ENCODE measurements at regions not wholly inside any gene's neighbourhood (a gene's known extent, or its start where the extent isn't known, plus 50 kb on each side); places are given as distances from the start of the nearest gene placed in this dataset.

DNA sequence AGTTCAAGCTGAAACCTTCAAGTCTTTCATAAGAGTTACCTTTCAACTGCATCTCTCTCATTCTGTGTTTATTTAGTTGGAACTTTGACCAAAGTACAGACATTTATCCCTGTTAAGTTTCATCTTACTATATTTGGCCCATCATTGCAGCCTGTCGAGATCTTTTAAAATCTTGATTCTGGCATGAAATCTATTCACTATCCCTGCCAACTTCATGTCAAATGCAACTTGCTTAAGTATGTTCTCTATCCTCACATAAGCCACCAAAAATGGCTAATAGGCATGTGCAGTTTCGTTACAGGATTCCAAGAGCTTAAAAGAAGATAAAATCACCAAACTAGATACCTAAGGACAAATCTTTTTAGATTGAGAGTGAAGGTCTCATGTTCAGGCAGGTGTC lies 117.5 kb upstream of the KCNQ5 start:
- in situ Hi-C loops (cut with MboI; ENCODE audit: low sequenced_read_pairs, unreplicated experiment): no loop called here
- no peak for DNase-seq (ENCODE audit: low spot score)
- TF ChIP-seq, protein P1, sequence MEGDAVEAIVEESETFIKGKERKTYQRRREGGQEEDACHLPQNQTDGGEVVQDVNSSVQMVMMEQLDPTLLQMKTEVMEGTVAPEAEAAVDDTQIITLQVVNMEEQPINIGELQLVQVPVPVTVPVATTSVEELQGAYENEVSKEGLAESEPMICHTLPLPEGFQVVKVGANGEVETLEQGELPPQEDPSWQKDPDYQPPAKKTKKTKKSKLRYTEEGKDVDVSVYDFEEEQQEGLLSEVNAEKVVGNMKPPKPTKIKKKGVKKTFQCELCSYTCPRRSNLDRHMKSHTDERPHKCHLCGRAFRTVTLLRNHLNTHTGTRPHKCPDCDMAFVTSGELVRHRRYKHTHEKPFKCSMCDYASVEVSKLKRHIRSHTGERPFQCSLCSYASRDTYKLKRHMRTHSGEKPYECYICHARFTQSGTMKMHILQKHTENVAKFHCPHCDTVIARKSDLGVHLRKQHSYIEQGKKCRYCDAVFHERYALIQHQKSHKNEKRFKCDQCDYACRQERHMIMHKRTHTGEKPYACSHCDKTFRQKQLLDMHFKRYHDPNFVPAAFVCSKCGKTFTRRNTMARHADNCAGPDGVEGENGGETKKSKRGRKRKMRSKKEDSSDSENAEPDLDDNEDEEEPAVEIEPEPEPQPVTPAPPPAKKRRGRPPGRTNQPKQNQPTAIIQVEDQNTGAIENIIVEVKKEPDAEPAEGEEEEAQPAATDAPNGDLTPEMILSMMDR (IDR thresholded peaks at IDR 0.05; ENCODE audit: borderline replicate concordance, control extremely low read depth, extremely low read depth, insufficient read depth, missing control alignments): no peak

DNA sequence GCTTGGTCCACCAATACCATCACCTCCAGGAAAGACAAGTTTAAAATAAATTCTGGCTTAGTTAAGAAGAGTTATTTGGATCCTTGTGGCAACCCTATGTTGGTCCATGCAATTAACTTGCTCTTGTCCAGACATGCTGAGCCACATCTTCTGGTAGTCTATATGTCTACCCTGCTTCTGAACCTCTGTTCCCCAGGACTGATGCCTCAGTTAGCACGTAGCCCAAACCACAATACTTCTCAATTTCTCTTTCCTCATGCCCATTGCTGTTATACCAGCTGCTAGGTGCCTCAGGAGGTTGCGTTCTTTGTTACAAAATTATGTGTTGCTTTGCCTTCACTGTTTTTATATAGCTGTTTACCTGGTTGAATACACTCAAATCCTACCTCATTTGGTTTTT lies 116.4 kb upstream of the KCNQ5 start:
- in situ Hi-C loops (cut with MboI; ENCODE audit: low sequenced_read_pairs, unreplicated experiment): no loop called here
- no peak for DNase-seq (ENCODE audit: low spot score)
- TF ChIP-seq, protein P1 (IDR thresholded peaks at IDR 0.05; ENCODE audit: borderline replicate concordance, control extremely low read depth, extremely low read depth, insufficient read depth, missing control alignments): no peak

DNA sequence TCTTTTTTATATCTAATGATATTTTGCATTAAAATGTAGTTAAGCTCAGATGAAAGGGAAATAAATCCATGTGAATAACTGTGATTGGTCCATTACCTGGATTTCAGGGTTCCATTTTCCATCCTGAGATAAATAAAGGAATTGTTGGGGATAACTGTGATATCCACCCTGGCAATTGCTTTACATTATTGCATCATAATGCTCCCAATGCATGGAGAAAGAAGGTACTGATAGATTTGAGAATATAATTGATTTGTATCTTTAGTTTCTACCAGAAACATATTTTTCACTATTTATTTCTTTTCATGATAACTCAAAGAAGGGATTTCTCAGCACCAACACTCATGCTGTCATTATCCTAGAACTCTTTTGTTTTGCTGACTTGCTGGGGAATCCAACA lies 102.0 kb upstream of the KCNQ5 start:
- TF ChIP-seq, protein P1 (IDR thresholded peaks at IDR 0.05; ENCODE audit: borderline replicate concordance, control extremely low read depth, extremely low read depth, insufficient read depth, missing control alignments): no peak
- DNase-seq (ENCODE audit: low spot score): no peak
- in situ Hi-C loops (cut with MboI; ENCODE audit: low sequenced_read_pairs, unreplicated experiment): no loop called here

DNA sequence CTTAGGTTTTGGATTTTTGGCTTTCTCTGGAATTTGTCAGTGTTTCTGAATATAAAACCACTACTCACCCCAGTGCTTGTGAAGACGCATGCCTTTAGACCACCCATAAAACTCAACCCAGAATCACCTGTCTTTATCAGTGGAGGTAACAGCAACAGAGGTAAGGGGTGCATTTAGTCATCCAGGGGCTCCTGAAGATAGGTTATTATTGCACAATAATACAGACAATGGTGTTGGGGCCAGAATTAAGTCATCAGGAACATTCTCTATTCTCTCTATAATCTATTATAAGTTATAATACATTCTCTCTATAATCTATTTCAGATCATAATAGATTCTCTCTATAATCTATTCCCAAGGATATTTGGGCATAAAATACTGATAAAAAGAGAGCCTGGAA lies 100.2 kb upstream of the KCNQ5 start:
- in situ Hi-C loops (cut with MboI; ENCODE audit: low sequenced_read_pairs, unreplicated experiment): no loop called here
- TF ChIP-seq, protein P1 (IDR thresholded peaks at IDR 0.05; ENCODE audit: borderline replicate concordance, control extremely low read depth, extremely low read depth, insufficient read depth, missing control alignments): no peak
- no peak for DNase-seq (ENCODE audit: low spot score)

DNA sequence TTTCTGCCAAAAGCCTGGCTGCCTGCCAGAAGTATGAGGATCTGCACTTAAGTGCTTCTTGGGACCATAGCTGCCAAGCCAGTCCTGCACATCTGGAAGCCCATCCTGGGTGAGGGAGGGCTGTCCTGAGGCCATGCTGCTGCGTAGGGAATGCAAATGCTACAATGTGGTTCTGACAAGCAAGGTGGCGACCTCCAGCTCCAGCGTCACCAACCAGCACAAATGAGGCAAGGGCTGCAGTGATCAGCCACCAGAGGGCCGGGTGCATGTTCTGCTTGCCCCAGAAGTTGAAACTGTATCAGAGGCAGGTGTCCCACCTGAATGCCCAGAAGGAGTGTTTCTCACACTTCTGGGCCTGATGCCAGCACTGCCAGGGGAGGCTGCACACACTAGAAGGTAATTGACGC lies 99.1 kb upstream of the KCNQ5 start:
- DNase-seq (ENCODE audit: low spot score): peak; percentile 12
- TF ChIP-seq, protein P1 (IDR thresholded peaks at IDR 0.05; ENCODE audit: borderline replicate concordance, control extremely low read depth, extremely low read depth, insufficient read depth, missing control alignments): peak; percentile 27
- in situ Hi-C loops (cut with MboI; ENCODE audit: low sequenced_read_pairs, unreplicated experiment): no loop called here

DNA sequence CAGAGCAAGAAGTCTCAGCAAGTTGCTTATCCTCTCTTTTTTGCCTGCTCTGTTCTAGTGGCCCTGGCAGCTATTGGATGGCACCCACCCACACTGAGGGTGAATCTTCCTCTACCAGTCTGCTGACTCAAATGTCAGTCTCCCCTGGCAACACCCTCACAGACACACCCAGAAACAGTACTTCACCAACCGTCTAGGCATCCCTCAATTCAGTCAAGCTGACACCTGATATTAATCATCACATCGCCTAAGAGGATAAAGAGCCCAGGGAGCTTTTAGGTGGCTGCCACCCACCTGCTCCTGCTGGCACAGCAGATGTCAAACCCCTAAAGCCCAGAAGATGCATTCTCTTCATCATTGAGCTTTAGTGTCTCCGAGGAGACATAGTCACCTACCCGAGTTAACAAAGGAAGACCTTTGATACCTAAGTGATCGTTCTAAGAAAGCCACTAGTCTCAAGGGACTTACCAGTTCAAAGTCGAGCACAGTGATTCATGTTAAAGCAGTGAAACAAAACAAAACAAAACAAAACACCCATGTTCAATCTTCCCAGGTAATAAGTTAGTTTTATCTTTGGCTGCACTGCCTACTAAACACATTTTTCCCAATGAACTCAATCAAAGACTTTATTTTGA lies 97.7 kb upstream of the KCNQ5 start:
- in situ Hi-C loops (cut with MboI; ENCODE audit: low sequenced_read_pairs, unreplicated experiment): no loop called here
- TF ChIP-seq, protein P1 (IDR thresholded peaks at IDR 0.05; ENCODE audit: borderline replicate concordance, control extremely low read depth, extremely low read depth, insufficient read depth, missing control alignments): no peak
- no peak for DNase-seq (ENCODE audit: low spot score)

Measured in GM13976 (cell line).